GM12864 (cell line): ENCODE measurements at regions not wholly inside any gene's neighbourhood (a gene's known extent, or its start where the extent isn't known, plus 50 kb on each side); places are given as distances from the start of the nearest gene placed in this dataset.

Source experiments
- DNase-seq: peaks from one replicate; pipeline ENCODE4 v3.0.0-alpha.2; 2011; ENCODE audit warnings: low read depth
- H3K4me3 ChIP-seq: 2 replicates; pipeline ENCODE4 v1.5.1; 2011; ENCODE audit warnings: mild to moderate bottlenecking, low read depth, low read length, control low read depth
- CTCF ChIP-seq: IDR thresholded peaks from 2 replicates; pipeline ENCODE4 v1.5.1; 2011; ENCODE audit warnings: low read depth, mild to moderate bottlenecking, moderate library complexity, low read length, control low read depth, inconsistent platforms; ENCODE audit errors: missing control alignments

DNA sequence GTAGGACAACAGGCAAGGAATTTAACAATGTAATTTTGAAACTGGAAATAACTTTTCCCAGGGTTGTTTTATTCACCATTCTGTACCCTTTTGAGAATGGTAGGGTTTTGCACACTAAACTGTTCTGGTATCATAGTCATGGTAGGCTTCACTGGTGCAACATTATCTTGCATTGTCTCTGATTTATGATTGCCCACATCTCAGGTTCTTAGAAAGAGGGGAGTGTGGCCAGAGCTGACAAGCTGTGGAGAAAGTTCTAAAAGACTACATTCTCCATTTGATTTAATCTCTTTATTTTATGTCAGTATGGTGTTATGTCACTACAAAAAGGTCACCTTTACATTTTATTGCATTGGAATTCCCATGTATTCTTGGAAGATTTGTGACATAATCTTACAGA, 447.3 kb downstream of the GRIA2 start:
- DNase-seq, result no peak
- no peak for TF ChIP-seq CTCF
- no peak overlapping the region for H3K4me3 ChIP-seq

DNA sequence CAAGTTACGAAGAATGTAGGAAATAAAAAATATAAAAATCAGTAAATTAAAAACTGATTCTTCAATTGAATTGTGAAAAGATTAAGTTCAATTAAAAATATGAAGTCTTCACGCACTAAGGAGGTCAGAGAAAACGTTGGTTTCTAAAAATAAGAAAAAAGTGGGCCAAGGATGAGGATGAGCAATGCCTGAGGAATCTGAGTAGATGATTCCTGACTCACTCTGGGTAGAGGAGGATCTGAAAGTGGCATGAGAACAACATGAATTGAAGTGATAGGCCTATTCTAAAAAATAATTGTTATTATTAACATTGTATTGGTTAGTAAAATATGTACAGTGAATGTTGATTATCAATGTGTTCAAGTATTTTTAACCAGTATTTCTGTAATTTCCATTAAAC, 444.2 kb downstream of the GRIA2 start:
- H3K4me3 ChIP-seq, result no peak overlapping the region
- no peak for DNase-seq
- no peak for TF ChIP-seq CTCF

- no peak for TF ChIP-seq CTCF
- H3K4me3 ChIP-seq, result no peak overlapping the region
- DNase-seq, result no peak
Measured at GRCh38 chr4:157655096-157655809, 434.7 kb downstream of the GRIA2 start.

DNA sequence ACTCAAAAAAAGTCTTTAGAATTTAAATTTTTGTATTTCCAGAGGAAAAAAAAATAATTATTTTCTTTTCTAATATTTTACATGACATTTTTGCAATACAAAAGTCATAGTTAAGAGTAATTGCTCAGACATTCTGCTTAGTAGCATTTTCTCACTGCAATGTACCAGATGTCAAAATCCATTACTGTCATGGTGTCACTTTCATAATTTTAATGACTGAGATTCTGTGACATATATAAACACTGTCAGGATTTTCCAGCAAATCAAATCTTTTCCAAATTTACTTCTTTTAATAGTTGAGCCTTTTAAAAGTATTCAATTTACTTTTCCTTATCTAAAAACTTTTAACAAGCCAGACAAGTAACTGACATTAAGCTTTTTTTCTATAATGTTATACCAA, 422.7 kb downstream of the GRIA2 start:
- H3K4me3 ChIP-seq, result no peak overlapping the region
- DNase-seq, result no peak
- TF ChIP-seq CTCF, result no peak

DNA sequence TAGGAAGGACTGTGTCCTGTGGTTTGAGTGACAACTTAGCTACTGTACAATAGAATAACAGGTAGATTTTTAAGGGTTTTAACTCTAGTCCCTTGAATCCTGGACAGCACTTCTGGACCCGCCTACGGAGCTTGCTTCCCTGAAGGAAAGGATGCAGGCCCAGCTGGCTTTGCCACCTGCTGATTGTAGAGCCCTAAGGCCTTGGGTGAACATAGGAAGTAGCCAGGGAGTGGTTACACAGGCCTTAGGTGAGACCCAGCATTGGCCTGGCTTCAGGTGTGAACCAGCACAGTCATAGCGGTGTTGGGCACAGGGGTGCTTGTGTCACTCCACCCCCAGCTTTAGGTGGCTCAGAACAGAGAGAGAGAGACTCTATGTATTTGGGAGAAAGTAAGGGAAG, 413.5 kb downstream of the GRIA2 start:
- H3K4me3 ChIP-seq, result no peak overlapping the region
- TF ChIP-seq CTCF, result no peak
- no peak for DNase-seq

DNA sequence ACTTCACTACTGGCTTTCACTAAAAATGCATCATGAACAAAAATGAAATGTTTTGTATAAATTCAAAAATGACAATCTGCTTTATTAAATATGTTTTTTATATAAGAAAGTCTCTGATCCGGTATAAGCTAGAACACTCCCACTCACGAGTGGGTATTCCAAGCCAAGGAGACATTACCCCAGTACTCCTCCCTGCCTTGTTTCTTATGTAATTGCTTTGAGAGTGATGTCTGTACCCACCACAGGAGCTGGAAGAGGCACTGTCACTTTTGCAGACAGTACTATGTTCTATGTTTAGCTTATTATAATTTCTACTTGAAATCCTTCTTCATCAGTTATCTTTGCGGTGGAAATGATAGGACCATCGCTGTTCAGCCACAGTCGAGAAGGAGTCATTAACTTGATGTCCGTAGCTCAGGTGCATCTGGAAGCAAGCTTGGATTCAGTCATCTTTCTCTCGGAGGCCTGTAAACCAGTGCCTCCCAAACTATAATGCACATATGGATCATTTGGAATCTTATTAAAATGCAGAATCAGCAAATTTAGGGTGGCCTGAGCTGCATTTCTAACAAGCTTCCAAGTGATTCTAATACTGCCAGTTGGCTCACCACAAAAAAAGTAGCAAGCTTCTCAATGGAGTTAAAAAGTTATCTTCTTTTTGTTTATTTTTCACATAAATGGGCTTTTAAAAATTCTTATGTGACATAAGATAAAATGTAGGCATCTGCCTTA, 396.4 kb downstream of the GRIA2 start:
- H3K4me3 ChIP-seq, result no peak overlapping the region
- no peak for DNase-seq
- no peak for TF ChIP-seq CTCF

- TF ChIP-seq CTCF, result no peak
- no peak for DNase-seq
- H3K4me3 ChIP-seq, result no peak overlapping the region
Measured at GRCh38 chr4:157607996-157608395, 387.5 kb downstream of the GRIA2 start.
